A673 (cell line): ENCODE measurements at regions not wholly inside any gene's neighbourhood (a gene's known extent, or its start where the extent isn't known, plus 50 kb on each side); places are given as distances from the start of the nearest gene placed in this dataset.
A peak's percentile ranks its signal among the peaks of the same experiment; 100 is the strongest.

Experiments
- BruUV-seq: library from RNA; stranded (reverse); fragments of 400-500 nt; replicated peaks from 2 replicates; lab custom pipeline; 2021; lab: Mats Ljungman, UMichigan
- CTCF ChIA-PET: fragments of 300-600 bp; sonication (Branson Sonifier 250); formaldehyde crosslinking; loops from one replicate; lab custom pipeline; 2022; ENCODE audit warnings: antibody characterized with exemption; lab: Charles Lee
- POLR2A ChIA-PET: fragments of 300-600 bp; sonication (Branson Sonifier 250); formaldehyde crosslinking; loops from one replicate; lab custom pipeline; 2022; ENCODE audit warnings: antibody characterized with exemption; ENCODE audit not compliant: low non-redundant PET; lab: Charles Lee
- DNase-seq: peaks from one replicate; pipeline ENCODE4 v3.0.0-alpha.2; 2015; ENCODE audit warnings: low spot score
- H3K27ac ChIP-seq: fragments of 200-600 bp; sonication (generic); 2 replicates; pipeline ENCODE4 v1.5.1; 2016; ENCODE audit warnings: mixed run types, low read depth, mild to moderate bottlenecking, mixed read lengths, antibody characterized with exemption, low read length; ENCODE audit not compliant: poor library complexity, severe bottlenecking
- H3K27me3 ChIP-seq: fragments of 200-600 bp; sonication (generic); replicated peaks from 2 replicates; pipeline ENCODE4 v1.6.1; 2017; ENCODE audit warnings: mixed run types, low read depth, mild to moderate bottlenecking, mixed read lengths, antibody characterized with exemption, low read length; ENCODE audit not compliant: insufficient read depth, poor library complexity
- H3K36me3 ChIP-seq: fragments of 200-600 bp; sonication (generic); 2 replicates; pipeline ENCODE4 v1.6.1; 2016; ENCODE audit warnings: mixed run types, mild to moderate bottlenecking, mixed read lengths, antibody characterized with exemption, low read length; ENCODE audit not compliant: insufficient read depth, poor library complexity, severe bottlenecking
- H3K4me1 ChIP-seq: fragments of 200-600 bp; sonication (generic); 2 replicates; pipeline ENCODE4 v1.6.1; 2017; ENCODE audit warnings: mixed run types, mild to moderate bottlenecking, mixed read lengths, antibody characterized with exemption, low read length; ENCODE audit not compliant: insufficient read depth, poor library complexity, severe bottlenecking
- H3K4me3 ChIP-seq: fragments of 200-600 bp; sonication (generic); 2 replicates; pipeline ENCODE4 v1.5.1; 2016; ENCODE audit warnings: low read depth, mixed run types, mild to moderate bottlenecking, mixed read lengths, low read length; ENCODE audit not compliant: poor library complexity, severe bottlenecking
- H3K9me3 ChIP-seq: fragments of 200-600 bp; sonication (generic); 2 replicates; pipeline ENCODE4 v1.6.1; 2016; ENCODE audit warnings: mixed run types, low read depth, mild to moderate bottlenecking, mixed read lengths, antibody characterized with exemption, low read length; ENCODE audit not compliant: poor library complexity, severe bottlenecking
- CTCF ChIP-seq: fragments of 300-800, 200-600 bp; sonication (generic); conservative IDR thresholded peaks from 2 replicates; pipeline ENCODE4 v1.5.1; 2017; ENCODE audit warnings: low read depth, mild to moderate bottlenecking, antibody characterized with exemption, low read length, moderate library complexity, mixed read lengths
- EZH2 ChIP-seq: fragments of 200-600 bp; sonication (generic); IDR thresholded peaks from 2 replicates; pipeline ENCODE4 v1.6.1; 2017; ENCODE audit warnings: borderline replicate concordance, low read depth, mild to moderate bottlenecking, mixed read lengths, antibody characterized with exemption, low read length; ENCODE audit not compliant: poor library complexity, severe bottlenecking
- intact Hi-C: fragments of 100-400 bp; cut with micrococcal nuclease; formaldehyde crosslinking; loops from one replicate; pipeline ENCODE4 v1.10.0; 2022; ENCODE audit not compliant: unreplicated experiment

- no peaks in the 10 kb centered on the region for H3K36me3 ChIP-seq
- H3K4me3 ChIP-seq: no peak overlapping the region
- H3K27me3 ChIP-seq: peaks cover 12% of the 10 kb centered on the region
- H3K9me3 ChIP-seq: no peaks in the 10 kb centered on the region
- intact Hi-C loops: no loop called here
- H3K4me1 ChIP-seq: no peaks in the 10 kb centered on the region
- ChIA-PET CTCF (no interaction called here), POLR2A (no interaction called here)
- DNase-seq: no peak
- TF ChIP-seq CTCF: no peak
- no TSS peak for BruUV-seq
- H3K27ac ChIP-seq: no peak overlapping the region
Measured at GRCh38 chr22:47274196-47274595, 511.7 kb downstream of the TBC1D22A start.

GRCh38 chr22:47270463-47271135 is 508.1 kb downstream of the TBC1D22A start:
- ChIA-PET CTCF (no interaction called here), POLR2A (no interaction called here)
- TF ChIP-seq CTCF: no peak
- TF ChIP-seq EZH2: no peak
- H3K27ac ChIP-seq: no peak overlapping the region
- H3K9me3 ChIP-seq: no peaks in the 10 kb centered on the region
- no peaks in the 10 kb centered on the region for H3K27me3 ChIP-seq
- DNase-seq: peak; percentile 24
- intact Hi-C loops: no loop called here
- BruUV-seq: no TSS peak
- H3K4me1 ChIP-seq: no peaks in the 10 kb centered on the region
- no peak overlapping the region for H3K4me3 ChIP-seq
- no peaks in the 10 kb centered on the region for H3K36me3 ChIP-seq

GRCh38 chr22:47269516-47270088 is 507.2 kb downstream of the TBC1D22A start:
- no peak for TF ChIP-seq EZH2
- no peak for TF ChIP-seq CTCF
- BruUV-seq: no TSS peak
- H3K27me3 ChIP-seq: no peaks in the 10 kb centered on the region
- no peaks in the 10 kb centered on the region for H3K4me1 ChIP-seq
- no peaks in the 10 kb centered on the region for H3K9me3 ChIP-seq
- H3K36me3 ChIP-seq: no peaks in the 10 kb centered on the region
- H3K27ac ChIP-seq: no peak overlapping the region
- ChIA-PET POLR2A (no interaction called here), CTCF (no interaction called here)
- no peak overlapping the region for H3K4me3 ChIP-seq
- DNase-seq: no peak
- intact Hi-C loops: no loop called here
